Retinal pigment epithelial cell (primary cell): ENCODE measurements at regions not wholly inside any gene's neighbourhood (a gene's known extent, or its start where the extent isn't known, plus 50 kb on each side); places are given as distances from the start of the nearest gene placed in this dataset.

Experiments used
- DNase-seq: peaks from one replicate; pipeline ENCODE4 v3.0.0-alpha.2; 2010; ENCODE audit warnings: low read depth
- H3K4me3 ChIP-seq: 2 replicates; pipeline ENCODE4 v1.5.1; 2011; ENCODE audit warnings: mild to moderate bottlenecking, low read length, control low read depth, moderate library complexity
- TF ChIP-seq, protein P1 (sequence below): conservative IDR thresholded peaks from 2 replicates; pipeline ENCODE4 v1.5.1; 2011; ENCODE audit warnings: low read depth, low read length, control low read depth, inconsistent platforms

DNA sequence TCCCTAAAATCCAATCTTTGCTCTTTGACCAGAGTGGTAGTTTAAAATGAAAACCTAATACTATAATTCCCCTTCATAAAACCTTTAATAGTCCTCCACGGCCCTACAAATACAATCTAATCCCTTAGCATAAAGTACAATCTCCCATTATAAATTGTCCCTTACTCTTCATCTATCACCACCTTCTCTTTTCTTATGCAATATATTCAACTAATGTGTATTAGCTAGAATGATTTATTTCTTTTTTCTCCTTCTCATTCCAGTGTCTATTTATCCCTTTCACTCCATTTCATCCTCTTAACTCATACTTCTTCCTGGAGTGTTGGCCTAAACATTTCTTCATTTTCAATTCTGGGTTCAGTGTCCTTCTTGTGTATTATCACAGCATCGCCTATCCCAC is 872.1 kb upstream of the PCDH20 start:
- no peak overlapping the region for H3K4me3 ChIP-seq
- no peak for DNase-seq
- TF ChIP-seq, protein P1, sequence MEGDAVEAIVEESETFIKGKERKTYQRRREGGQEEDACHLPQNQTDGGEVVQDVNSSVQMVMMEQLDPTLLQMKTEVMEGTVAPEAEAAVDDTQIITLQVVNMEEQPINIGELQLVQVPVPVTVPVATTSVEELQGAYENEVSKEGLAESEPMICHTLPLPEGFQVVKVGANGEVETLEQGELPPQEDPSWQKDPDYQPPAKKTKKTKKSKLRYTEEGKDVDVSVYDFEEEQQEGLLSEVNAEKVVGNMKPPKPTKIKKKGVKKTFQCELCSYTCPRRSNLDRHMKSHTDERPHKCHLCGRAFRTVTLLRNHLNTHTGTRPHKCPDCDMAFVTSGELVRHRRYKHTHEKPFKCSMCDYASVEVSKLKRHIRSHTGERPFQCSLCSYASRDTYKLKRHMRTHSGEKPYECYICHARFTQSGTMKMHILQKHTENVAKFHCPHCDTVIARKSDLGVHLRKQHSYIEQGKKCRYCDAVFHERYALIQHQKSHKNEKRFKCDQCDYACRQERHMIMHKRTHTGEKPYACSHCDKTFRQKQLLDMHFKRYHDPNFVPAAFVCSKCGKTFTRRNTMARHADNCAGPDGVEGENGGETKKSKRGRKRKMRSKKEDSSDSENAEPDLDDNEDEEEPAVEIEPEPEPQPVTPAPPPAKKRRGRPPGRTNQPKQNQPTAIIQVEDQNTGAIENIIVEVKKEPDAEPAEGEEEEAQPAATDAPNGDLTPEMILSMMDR: no peak

DNA sequence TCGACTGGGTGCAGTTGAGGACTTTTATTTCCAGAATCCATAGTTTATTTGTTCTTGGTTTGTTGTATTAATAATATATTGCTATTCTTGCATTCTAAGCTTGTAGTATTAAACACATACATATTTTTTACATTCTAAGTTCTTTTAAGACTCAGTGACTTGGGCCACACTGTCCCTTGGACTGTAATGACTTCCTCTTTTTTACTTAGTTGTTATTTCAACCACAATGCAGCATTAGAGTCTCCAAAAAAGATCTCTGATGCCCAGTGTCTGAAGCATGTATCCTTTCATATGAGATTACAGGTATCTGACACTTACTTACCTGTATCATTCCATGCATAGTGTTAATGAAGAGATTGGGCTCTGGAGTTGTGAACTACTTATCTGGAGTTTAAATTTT is 864.9 kb upstream of the PCDH20 start:
- TF ChIP-seq, protein P1: no peak
- no peak for DNase-seq
- no peak overlapping the region for H3K4me3 ChIP-seq

DNA sequence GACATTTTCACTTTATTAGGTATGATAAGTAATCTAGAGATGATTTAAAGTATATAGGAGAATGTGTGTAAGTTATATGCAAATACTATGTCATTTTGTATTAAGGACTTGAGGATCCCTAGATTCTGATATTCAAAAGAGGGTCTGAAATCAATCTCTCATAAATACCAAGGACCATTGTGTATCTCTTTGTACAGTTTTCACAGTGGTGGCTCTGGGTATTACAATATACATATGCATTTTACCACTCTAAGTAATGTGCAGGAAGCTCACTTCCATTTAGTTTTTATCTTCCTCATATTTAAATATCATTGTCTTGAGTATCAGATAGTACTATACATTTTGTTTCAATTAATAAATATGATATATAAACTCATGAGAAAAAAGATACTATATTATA is 862.6 kb upstream of the PCDH20 start:
- TF ChIP-seq, protein P1: peak; percentile 2
- DNase-seq: no peak
- no peak overlapping the region for H3K4me3 ChIP-seq

DNA sequence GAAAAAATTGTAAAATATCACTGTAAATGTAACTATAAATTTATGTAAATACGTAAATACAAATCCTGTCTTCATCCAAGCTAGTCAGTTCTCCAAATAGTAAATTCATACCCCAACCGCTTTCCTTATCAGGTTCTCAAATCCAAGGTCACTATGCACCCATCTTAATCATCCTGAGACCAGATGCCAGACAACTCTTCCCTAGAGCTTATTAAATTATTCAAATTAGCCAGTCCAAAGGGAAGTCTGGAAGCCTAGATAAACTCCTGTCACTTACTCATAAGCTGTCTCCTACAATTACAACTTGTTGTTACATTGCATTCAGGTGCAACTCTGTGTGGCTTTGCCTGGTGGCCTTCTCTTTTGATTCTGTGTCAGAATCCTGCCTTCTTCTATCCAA is 836.1 kb upstream of the PCDH20 start:
- TF ChIP-seq, protein P1: no peak
- H3K4me3 ChIP-seq: no peak overlapping the region
- no peak for DNase-seq

DNA sequence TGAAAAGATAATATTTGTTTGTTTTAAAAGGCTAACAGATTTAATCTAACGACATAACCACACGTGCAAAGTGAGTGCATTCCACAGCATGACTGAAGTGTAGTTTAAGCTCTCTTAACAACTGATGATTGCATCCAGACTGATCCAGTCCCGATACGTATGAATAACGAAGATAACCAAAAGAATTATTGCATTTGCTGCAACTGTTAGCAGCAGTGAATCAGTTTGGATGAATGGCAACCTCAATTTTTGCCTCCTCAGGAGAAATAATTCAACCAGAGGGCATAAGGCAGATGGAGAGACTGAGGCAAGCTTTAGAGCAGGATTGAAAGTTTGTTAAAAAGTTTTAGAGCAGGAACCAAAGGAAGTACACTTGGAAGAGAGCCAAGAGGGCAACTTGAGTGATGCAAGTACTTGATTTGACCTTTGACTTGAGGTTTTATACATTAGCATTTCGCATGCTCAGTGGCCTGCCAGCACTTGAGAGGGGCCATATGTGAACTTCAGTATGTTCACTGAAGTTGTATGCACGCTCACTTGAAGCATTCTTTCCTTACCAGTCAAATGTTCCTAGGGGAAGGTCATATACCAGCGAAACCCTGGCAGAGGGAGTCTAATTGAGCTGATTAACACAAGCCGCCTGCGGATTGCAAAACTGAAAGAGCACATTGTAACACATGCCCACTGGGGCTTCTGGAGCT is 835.0 kb upstream of the PCDH20 start:
- TF ChIP-seq, protein P1: no peak
- H3K4me3 ChIP-seq: no peak overlapping the region
- peak; percentile 11 for DNase-seq

DNA sequence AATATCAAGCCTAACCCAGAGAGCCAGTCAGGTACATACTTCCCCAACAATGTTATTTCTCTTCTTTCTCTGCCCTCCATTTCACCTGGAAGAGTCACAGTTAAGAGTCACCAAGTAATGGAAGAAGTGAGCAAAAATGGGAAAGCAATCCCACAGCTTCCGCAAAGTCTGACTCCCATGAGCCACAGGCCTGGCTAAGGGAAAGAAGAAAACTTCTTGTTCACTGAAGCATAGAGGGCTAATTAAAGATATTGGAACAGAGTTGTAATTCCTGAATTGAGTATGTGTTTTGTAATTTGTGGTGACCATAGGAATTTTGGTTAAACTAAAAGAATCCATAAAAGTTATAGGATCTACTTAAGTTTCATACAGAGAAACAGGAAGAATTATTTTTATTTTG is 830.9 kb upstream of the PCDH20 start:
- DNase-seq: no peak

DNA sequence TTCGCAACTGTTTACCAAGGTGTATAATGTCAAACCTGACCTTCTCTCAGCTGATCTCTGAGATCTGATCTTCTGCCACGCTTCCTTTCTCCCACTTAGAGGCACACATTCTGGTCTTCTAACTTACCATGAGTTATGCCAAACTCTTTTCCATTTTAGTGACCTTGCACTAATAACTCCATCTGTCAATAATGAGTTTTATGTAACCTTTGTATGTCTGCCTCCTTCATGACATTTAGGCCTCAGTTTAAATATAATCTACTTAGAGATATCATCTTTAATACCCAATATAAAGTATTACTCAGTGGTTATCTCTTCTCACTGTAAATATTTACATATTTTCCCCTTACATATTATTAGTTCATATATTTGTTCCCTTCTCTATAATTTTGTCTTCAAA is 827.5 kb upstream of the PCDH20 start:
- TF ChIP-seq, protein P1: no peak

More for the DNA sequence above, 830.9 kb upstream of the PCDH20 start:
- H3K4me3 ChIP-seq: no peak overlapping the region
- TF ChIP-seq, protein P1: no peak

More for the DNA sequence above, 827.5 kb upstream of the PCDH20 start:
- no peak overlapping the region for H3K4me3 ChIP-seq
- no peak for DNase-seq
